ENCODE measurements at regions not wholly inside any gene's neighbourhood (a gene's known extent, or its start where the extent isn't known, plus 50 kb on each side); places are given as distances from the start of the nearest gene placed in this dataset.

- no TSS peak for BruUV-seq (replicated peaks)
- H4K20me1 ChIP-seq (replicated peaks; ENCODE audit: control insufficient read depth, insufficient read depth, low read length): no peaks in the 10 kb centered on the region
- CTCF ChIA-PET (ENCODE audit: low intra/inter-chr PET ratio): no interaction called here
- in situ Hi-C loops (cut with MboI) (no loop called here), intact Hi-C loops (cut with micrococcal nuclease) (no loop called here)
- H2AFZ ChIP-seq (ENCODE audit: low read depth, low read length): no peak overlapping the region
- no peak for FAIRE-seq
- no peak overlapping the region; a peak in 1 of 4 replicates for H3K9ac ChIP-seq (ENCODE audit: insufficient read depth in 1 of 2, low read depth in 2 of 2, low read length in 2 of 2)
- H3K4me2 ChIP-seq (ENCODE audit: insufficient read depth, low read length): no peak overlapping the region
- no peaks in the 10 kb centered on the region for H3K36me3 ChIP-seq (ENCODE audit: control insufficient read depth, insufficient read depth, low read length)
- DNase-seq (ENCODE audit: extremely low read depth in 1 of 4, low spot score in 3 of 4): no peak
- peaks cover 17 to 40% of the 10 kb centered on the region in 2 experiments for H3K4me1 ChIP-seq (replicated peaks in 1 of 2; ENCODE audit: control insufficient read depth in 2 of 2, insufficient read depth in 2 of 2, low read length in 2 of 2)
- no peaks in the 10 kb centered on the region for H3K9me3 ChIP-seq (replicated peaks; ENCODE audit: control insufficient read depth, insufficient read depth, low read depth, low read length)
- no peak overlapping the region for H3K4me3 ChIP-seq
- TF ChIP-seq, protein P1, sequence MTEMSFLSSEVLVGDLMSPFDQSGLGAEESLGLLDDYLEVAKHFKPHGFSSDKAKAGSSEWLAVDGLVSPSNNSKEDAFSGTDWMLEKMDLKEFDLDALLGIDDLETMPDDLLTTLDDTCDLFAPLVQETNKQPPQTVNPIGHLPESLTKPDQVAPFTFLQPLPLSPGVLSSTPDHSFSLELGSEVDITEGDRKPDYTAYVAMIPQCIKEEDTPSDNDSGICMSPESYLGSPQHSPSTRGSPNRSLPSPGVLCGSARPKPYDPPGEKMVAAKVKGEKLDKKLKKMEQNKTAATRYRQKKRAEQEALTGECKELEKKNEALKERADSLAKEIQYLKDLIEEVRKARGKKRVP (CRISPR knock-in tag; IDR thresholded peaks at IDR 0.05): no peak
- TF ChIP-seq PREB (CRISPR knock-in tag; IDR thresholded peaks at IDR 0.05): no peak
- TF ChIP-seq PRMT5 (CRISPR knock-in tag; IDR thresholded peaks at IDR 0.05): no peak
- 73% methylated on average over 10 of the region's 11 CpGs for WGBS (ENCODE audit: insufficient coverage, low coverage, missing lambda C conversion rate)
- ATAC-seq: no peak
- H3K27ac ChIP-seq (ENCODE audit: extremely low read depth, low read depth, low read length): no peak overlapping the region
- H3K9me1 ChIP-seq (ENCODE audit: control insufficient read depth, insufficient read depth, low read length): no peaks in the 10 kb centered on the region
- POLR2A ChIA-PET: interaction anchor here (0.7 to 1.1 kb wide), 3 partner anchors 21 to 26 kb away, joined by 3 to 5 read pairs (median 4); no protein-coding TSS in a partner anchor
- no peaks in the 10 kb centered on the region for H3K79me2 ChIP-seq (ENCODE audit: control insufficient read depth, insufficient read depth, low read length)
- no peaks in the 10 kb centered on the region for H3K27me3 ChIP-seq (ENCODE audit: control insufficient read depth in 2 of 2, insufficient read depth in 2 of 2, low read length in 2 of 2)
Measured at GRCh38 chr17:77287432-77288068, 146.8 kb downstream of the SEC14L1 start.
